Muscle of back (tissue), 3 donors: ENCODE measurements at regions not wholly inside any gene's neighbourhood (a gene's known extent, or its start where the extent isn't known, plus 50 kb on each side); places are given as distances from the start of the nearest gene placed in this dataset.
"Not testable (repeated sequence)": the region's sequence is repeated elsewhere in the genome, so short reads cannot be mapped to it uniquely, and the experiment has no call there.

Experiments
- DNase-seq, 3 donors: peaks; one replicate each; pipeline versions ENCODE4 v3.0.0 to v3.0.0-alpha.2; 2013

DNA sequence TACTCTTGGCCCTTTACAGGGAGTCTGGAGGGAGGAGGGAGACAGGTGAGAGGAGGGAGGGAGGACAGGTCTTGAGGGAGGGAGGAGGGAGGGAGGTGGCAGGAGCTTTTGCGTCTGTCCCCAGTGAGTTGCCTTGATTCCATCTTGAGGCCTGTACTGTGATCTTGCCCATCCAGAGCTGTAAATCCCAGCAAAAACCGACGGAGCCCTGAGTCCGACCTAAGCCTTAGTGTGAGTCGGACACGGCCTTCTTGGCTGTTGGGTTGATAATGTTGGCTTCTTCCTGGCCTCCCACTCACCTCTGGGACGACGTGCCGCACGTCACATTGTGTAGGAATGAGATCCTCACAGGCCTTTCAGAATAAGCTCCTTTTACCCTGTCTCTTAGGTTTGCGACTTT lies 72.5 kb downstream of the RGS12 start:
- no peak for DNase-seq

DNA sequence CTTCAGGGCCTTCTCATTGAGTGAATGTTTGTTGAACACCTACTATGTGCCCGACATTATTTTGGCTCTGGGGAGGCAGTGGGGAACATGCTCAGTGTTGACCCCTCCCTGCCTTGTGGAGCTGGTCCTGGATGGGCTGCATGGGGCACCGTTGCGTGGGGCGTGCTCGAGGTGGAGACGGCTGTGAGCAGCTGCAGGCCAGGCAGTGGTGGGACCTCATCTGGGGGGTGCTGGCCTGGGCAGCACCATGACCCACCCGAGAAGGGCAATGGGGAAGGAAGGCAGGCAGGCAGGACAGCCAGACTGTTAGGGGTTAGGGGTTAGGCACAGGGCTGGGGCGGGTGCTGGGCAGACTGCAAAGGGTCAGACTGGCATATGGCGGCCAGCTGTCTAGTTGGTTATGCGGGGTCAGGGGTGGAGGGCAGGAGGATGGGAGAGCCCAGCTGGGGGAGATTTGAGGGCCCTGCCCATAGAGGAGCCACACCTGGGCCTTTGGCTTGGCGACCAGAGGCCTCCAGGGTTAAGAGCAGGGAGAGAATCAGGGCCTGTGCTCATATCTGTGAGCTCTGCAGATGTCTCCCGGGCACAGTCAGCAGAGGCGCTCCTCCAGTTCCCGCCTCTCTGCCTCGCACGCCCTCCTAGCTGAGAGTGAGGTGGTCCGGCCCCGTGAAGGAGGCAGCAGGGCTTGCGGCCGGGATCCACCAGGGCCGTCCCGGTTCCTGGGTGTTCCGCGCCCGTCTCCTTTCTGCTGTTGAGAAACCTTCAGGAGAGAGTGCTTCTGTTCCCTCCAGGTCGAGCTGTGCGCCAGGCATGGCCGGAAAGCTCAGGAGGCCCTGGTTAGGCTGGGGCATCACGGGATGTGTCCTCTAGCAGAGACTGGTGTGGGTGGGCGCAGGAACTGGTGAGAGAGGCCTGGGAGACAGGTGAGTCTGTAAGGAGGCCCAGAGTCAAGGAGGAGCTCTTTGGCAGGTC lies 73.3 kb downstream of the RGS12 start:
- no peak for DNase-seq

DNA sequence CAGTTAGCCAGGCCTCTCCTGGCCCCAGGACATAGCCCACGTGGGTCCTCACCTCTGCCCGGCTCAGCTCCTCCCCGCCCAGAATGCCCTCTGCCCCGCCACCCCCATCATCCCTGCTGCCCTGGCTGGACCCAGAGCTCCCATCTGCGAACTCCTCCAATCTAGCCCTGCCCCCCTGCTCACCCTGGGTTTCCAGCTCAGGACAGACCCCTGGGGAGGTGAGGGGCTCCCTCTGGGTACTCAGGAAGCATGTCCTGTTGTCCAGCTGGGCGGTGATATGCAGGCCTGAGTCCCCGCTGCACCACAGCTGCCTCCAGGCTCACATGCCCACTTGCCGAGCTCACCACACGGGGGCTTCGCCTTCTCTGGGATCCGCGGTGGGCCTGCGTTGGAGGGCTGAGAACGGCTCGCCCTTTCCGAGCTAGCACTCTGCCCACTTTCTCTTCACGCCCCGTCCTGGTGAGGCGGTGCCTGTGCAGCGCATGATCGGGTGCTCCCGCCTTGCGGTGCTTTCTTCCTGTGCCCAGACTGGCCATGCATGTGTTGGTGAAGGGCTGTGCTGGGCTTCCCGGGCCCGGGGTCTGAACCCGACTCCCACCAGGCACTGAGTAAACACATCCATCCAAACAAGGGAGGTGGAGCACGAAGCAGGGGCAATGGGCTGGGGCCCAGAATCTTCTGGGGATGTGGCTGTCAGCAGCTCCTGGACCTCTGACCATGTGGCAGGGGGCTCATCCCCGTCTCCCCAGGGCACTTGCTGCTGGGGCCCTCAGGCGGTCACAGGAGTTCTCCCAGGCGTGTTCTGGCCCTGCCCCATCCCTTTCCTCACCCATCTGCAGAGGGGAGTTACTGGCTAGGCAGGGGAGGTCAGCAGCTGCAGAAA lies 74.3 kb downstream of the RGS12 start:
- peak in 1 of 3 donors; percentile 55 for DNase-seq

DNA sequence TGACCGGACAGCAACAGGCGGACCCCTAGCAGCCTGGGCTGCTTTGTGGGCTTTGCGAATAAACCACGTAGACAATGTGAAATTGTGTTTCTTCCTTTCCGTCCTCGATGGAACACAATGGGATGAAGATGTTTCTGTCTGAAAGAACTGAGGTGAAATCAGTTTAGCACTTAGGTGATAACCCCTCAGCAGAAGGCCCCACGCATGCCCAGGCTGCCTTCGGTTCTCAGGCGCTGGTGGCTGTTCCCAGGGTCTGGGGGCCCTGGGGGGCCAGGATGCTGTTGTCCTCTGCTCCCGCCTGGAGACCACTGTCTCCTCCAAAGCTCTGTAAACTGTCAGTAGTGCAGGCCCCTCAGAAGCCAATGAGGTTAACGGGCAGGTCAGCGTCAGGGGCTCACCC lies 73.9 kb upstream of the HGFAC start:
- no peak for DNase-seq

DNA sequence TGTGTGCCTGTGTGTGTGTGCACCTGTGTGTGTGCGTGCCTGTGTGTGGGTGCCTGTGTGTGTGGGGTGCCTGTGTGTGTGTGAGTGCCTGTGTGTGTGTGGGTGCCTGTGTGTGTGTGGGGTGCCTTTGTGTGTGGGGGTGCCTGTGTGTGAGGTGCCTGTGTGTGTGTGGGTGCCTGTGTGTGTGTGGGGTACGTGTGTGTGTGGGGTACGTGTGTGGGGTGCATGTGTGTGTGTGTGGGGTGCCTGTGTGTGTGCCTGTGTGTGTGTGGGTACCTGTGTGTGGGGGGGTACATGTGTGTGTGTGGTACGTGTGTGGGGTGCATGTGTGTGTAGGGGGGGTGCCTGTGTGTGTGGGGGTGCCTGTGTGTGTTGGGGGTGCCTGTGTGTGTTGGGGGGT lies 73.4 kb upstream of the HGFAC start:
- no peak for DNase-seq

DNA sequence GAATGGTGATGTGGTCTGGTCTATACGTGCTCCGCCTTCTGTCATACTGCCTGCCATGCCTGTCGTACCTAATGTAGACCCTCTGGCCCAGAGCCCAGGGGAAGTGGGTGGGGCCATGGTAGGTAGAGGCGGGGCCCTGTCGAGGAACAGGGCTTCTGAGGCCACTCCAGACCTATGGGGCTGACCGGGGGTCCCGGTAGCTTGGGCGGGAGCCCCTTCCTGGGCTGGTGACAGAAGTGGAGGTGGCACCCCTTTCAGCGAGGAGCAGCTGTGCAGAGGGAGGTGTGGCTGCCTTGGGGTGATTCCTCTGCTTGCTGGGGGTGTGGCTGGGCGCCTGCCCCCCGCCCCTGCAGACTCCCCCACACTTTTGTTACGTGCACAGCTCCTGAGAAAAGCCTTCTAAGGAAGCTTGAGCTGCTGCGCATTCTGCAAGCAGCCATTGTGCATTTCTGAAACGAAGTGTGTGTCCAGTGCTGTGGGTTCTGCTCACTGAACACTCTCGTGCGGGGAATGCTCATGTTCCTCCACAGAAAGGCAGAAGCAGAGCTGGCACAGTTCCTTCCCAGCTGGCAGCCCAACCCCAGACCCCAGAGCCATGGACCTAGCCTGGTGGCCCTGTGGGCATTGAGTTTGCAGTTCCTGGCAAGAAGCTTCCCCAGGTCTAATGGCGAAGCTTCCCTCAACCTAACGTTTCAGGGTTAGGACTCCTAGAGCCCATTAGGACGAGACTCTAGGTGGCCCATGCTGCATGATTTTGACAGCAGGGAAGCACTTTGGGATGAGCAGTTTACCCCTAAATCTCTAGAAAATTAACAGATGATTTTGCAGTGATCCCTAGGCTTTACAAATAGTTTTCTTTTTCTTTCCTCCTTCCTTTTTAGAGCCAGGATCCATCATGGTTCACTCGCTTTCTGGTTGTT lies 72.7 kb upstream of the HGFAC start:
- DNase-seq: peak in 1 of 3 donors; percentile 49

DNA sequence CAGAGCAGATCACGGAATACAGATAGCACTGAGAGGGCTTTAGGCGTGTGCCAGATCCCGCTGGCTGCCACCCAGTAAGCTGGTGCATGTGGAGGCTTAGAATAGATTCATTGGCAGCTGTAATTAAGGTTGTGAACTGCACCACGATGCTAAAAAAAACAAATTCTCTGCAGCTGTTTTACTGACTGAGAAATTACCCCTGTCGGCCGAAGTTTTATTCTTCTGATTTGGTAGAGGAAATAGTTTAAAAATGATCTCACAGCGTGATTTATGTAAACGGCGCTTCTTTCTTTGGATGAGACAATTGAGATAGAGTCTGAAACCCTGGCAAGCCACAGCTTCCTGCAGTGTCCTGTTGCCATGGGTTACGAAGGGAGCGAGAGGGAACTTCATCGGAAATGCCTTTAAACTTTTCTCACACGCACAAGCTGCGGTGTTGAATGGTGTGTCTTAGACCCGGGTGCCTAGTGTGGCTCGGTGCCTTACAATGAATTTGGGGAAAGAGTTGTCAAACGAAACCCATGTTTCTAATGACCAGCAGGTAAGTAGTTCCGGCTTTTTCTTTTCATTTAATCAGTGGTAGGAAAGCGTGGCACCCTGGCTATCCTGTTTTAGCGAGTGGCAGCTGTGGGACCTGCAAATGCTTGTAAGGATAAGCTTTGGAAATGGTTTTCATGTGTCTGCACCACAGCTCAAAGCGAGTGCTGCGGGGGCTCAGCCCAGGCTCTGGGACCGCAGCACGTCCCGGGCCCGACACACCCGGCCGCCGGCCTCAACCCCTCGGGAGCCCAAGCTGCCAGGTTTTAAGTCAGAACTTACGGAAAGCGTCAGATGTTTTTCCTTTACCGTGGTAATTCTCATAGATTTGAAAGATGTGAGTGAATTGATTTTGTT lies 71.7 kb upstream of the HGFAC start:
- DNase-seq: peak; percentile 78 to 90 (median 90)

DNA sequence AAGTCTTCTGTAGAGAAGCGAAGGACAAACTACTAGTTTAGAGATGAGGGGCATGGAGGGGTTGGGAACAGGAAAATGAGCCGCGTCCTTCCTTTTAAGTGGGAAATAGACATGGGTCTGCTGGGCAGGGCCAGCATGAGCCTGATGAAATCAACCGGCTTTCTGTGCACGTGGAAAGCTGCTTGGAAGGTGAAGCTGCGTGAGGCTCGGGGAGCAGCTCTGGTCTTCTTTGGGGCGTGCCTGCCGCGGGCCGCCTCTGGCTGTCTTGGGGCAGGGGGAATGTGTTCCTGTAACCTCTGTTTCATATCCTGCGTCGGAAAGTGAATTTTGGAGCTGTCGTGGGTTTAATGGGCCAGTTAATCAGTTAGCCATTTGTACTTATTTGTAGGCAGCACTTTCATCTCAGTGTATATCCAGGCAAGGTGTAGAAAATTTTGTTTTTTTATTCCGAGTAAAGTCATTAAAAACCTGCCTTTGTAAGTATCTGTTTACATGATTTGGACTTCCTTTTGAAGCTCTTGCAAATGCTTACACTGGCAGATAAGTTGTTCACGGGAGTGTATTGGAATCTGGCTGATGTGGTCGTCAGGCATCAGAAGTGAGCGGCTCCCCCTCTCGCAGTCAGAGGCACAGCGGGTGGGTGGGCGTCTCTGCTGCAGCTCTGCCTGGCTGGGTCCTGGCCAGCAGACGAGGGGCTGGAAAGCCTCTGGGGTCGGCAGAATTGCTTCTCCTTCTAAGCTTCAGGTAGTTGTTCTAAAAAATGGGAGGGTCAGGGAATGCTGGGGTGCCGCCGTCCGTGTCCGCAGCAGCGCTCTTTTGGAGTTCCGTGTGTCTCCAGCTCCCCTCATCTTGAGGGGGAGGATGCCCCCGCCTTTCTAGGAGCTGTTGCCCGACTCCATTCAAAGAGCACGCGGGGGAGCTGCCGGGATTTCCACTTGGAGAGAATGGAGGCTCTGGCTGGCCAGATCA lies 70.5 kb upstream of the HGFAC start:
- peak in 1 of 3 donors; percentile 48 for DNase-seq

DNA sequence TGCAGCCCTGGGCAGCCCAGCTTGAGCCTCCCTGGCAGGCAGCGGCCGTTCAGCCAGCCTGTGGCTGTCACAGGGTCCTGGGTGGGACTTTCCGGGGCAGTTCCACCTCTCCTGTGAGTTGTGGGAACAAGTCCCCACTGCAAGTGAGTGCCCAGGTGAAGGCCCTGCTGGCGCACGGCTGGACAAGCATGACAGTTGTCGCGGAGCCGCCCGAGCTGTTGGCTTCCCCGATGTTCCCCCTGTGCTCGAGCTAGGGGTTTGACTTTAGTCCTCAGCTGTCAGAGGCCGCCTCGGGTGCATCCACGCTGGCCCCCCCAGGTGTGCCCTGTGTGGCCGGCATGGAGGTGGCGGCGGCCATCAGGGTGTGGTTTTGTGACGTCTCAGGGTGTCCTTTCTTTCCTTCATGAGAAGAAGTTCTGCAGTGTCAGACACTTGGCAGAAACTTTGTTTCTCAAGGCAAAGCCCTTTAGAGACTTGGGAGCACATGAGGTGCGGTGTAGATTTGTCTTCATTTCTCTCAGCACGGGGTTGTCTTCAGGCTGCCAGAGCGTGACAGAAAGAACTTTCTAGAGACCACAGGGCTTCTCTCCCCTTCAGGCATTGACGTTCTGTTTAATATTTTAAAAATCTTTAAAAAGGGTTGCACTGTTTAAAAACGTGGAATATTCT lies 69.4 kb upstream of the HGFAC start:
- no peak for DNase-seq

DNA sequence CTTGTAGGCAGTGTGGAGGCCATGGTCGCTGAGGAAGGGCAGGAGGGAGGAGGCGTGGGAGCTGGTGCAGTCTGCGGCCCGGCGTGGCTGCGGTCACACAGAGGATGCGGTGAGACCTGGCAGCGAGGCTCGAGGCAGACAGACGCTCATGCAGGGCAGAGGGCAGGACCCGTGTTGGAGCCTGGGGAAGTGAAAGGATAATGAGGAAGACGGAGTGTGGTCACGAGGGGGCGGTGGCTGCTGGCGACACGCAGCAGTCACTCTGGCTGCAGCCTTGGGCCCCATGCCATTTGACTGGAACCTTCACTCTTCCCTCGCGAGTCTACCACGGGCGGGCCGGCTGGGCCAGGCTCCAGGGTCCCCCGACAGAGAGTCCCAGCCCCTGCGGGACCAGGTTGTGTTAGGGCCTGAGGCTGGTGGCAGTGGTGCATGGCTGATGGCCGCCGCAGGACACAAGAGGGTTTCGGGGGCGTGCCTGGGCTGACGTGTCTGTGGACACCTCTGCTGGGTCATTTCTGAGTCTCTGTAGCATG lies 68.8 kb upstream of the HGFAC start:
- DNase-seq: peak in 1 of 3 donors; percentile 65

DNA sequence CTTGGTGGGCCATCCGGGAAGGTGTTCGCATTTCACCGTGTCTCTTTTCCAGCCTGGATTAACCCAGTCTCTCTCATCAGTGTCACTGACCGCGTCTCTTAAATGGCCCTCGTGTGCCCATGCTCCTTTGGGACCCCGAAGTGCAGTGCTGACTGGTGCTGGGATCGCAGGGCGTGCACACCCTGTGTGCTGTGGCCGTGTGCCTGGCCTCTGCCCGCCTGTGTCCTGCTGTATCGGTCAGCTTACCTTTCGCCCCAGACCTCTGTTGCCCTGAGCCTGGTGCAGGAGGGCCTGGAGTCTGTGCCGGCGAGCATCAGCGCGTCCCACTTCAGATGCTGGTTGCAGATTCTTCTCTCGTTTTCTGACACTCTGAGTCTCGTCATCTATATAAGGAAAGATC lies 68.3 kb upstream of the HGFAC start:
- no peak for DNase-seq

DNA sequence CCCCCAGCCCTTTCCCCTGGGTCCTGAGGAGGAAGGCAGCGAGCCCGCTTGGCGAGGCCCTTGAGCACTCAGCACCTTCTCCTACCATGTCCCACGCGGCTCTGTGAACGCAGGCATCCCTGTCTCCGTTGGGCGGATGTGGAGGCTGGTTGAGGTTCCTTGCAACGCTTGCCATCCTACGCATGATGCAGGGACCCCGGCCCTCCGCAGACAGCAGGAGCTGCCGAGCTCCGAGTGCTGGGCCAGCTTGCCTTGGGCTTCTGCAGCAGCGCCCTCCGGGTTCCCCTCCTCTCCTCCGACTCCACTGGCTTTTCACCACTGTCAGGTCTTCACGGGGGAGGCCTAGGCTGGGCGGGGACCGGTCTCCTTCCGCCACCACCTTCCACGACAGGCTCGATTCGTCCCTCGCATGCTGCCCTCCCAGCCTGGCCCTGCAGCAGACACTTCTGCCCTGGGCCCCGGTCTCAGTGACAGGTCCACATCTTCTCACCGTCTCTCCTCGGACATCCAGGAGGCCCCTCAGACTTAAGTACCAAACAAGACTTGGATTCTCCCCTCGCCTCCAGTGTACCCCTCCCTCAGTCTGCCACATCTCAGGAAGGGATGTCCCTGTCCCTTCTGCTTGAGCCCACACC lies 67.6 kb upstream of the HGFAC start:
- DNase-seq: no peak

DNA sequence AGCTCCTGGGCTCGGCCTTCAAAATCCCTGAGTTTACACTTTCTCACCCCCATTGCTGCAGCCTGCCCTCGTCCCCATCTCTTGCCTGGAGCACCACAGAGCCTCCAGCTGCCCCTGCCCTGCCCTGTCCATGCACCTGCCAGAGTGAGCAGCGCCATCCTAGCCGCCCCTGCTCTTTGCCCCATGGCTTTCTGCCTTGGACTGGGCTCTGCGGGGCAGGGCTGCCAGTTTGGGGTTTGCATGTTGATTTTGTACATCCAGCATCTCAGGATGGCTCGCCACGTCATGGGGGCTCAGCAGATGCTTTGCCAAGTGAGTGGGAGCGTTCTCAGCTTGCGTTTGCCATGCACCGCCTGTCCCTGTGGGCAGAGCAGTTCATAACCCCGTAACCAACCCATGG lies 67.1 kb upstream of the HGFAC start:
- DNase-seq: no peak

DNA sequence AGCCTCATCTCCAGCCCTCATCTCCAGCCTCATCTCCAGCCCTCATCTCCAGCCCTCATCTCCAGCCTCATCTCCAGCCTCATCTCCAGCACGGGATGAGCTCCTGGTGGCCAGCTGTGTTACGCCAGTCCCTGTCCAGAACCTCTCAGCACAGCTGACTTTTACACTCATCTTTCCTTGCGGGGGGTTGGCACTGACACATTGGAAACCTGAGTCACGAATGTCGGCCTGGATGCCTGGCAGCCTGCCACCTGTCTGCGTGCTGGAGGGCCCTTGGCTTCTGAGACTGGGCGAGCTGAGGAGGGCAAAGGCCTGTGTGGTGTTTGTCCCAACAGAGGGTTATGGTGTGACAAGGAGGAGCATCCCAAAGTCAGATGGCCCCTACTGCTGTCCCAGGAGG lies 66.1 kb upstream of the HGFAC start:
- DNase-seq: peak in 1 of 3 donors; percentile 54

DNA sequence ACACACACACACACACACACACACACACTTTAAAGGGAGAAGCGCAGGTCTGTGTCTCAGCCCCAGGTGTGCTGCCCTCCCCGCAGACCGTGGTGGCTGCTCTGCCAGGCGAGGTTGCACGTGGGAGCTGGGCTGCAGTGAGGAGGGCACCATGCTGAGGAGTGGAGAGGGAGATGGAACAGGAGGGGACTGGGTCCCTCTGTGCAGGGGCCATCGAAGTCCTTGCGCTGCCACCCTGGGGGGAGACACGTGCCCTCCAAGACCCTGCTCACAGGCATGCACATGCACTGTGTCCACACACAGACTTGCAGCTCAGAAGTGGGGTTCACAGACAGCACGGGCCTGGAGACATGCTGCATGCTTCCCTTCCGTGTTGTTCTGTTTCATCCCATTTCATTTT lies 65.5 kb upstream of the HGFAC start:
- DNase-seq: no peak

DNA sequence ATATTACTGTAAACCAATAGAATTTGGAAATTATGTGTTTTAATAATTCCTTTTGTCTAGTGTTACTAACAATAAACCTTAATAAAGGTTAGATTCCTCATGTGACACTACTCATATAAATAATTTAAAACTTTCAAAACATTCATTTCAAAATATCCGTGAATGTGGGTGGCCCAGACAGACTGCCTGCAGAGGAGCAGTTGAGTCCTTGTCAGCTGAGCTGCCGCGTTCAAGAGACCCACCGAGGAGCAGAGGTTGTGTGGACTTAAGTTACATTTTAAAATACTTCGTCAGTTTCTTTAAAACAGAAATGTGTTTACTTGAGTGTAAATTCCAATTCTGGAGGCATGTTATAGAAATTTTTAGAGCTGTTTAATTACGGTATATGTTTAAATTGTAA lies 64.2 kb upstream of the HGFAC start:
- no peak for DNase-seq

DNA sequence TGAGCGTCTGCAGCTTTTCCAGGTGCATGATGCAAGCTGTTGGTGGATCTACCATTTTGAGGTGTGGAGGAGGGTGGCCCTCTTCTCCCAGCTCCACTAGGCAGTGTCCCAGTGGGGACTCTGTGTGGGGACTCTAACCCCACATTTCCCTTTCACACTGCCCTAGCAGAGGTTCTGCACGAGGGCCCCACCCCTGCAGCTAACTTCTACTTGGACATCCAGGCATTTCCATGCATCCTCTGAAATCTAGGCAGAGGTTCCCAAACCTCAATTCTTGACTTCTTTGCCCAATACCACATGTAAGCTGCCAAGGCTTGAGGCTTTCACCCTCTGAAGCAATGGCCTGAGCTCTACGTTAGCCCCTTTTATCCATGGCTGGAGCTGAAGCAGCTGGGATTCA lies 61.4 kb upstream of the HGFAC start:
- DNase-seq: not testable (repeated sequence)

DNA sequence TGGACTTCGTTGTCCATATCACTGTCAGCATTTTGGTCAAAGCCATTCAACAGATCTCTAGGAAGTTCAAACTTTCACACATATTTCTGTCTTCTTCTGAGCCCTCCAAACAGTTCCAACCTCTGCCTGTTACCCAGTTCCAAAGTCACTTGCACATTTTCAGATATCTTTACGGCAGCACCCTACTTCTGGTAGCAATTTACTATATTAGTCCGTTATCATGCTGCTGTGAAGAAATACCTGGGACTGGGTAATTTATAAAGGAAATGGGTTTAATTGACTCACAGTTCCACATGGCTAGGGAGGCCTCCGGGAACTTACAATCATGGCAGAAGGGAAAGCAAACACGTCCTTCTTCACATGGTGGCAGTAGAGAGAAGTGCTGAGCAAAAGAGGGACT lies 60.6 kb upstream of the HGFAC start:
- not testable (repeated sequence) for DNase-seq
